Ishikawa (cell line): ENCODE measurements at regions not wholly inside any gene's neighbourhood (a gene's known extent, or its start where the extent isn't known, plus 50 kb on each side); places are given as distances from the start of the nearest gene placed in this dataset.

ENCODE experiments used
- EP300 ChIP-seq: IDR thresholded peaks from 2 replicates; pipeline ENCODE4 v1.6.1; 2012; ENCODE audit warnings: borderline replicate concordance
- FOXM1 ChIP-seq: IDR thresholded peaks from 2 replicates; pipeline ENCODE4 v1.6.1; 2012; ENCODE audit warnings: low read depth, borderline replicate concordance
- RAD21 ChIP-seq: IDR thresholded peaks from 2 replicates; pipeline ENCODE4 v1.6.1; 2012; ENCODE audit warnings: low read depth
- TAF1 ChIP-seq: IDR thresholded peaks from 2 replicates; pipeline ENCODE4 v1.6.1; 2012; ENCODE audit warnings: low read depth, mild to moderate bottlenecking
- TEAD4 ChIP-seq: IDR thresholded peaks from 2 replicates; pipeline ENCODE4 v1.6.1; 2012

- TF ChIP-seq TAF1 = no peak
- TF ChIP-seq FOXM1 = no peak
- TF ChIP-seq TEAD4 = no peak
- no peak for TF ChIP-seq RAD21
- TF ChIP-seq EP300 = no peak
Observed at GRCh38 chr14:26123459-26123858, 474.4 kb downstream of the NOVA1 start.
